HPDE6-E6E7 (cell line): ENCODE measurements at regions not wholly inside any gene's neighbourhood (a gene's known extent, or its start where the extent isn't known, plus 50 kb on each side); places are given as distances from the start of the nearest gene placed in this dataset.
A peak's percentile ranks its signal among the peaks of the same experiment; 100 is the strongest.
"Not testable (repeated sequence)": the region's sequence is repeated elsewhere in the genome, so short reads cannot be mapped to it uniquely, and the experiment has no call there.

ENCODE experiments used
- DNase-seq: peaks from one replicate; pipeline ENCODE4 v3.0.0; 2011; ENCODE audit warnings: missing footprints; ENCODE audit errors: extremely low spot score

DNA sequence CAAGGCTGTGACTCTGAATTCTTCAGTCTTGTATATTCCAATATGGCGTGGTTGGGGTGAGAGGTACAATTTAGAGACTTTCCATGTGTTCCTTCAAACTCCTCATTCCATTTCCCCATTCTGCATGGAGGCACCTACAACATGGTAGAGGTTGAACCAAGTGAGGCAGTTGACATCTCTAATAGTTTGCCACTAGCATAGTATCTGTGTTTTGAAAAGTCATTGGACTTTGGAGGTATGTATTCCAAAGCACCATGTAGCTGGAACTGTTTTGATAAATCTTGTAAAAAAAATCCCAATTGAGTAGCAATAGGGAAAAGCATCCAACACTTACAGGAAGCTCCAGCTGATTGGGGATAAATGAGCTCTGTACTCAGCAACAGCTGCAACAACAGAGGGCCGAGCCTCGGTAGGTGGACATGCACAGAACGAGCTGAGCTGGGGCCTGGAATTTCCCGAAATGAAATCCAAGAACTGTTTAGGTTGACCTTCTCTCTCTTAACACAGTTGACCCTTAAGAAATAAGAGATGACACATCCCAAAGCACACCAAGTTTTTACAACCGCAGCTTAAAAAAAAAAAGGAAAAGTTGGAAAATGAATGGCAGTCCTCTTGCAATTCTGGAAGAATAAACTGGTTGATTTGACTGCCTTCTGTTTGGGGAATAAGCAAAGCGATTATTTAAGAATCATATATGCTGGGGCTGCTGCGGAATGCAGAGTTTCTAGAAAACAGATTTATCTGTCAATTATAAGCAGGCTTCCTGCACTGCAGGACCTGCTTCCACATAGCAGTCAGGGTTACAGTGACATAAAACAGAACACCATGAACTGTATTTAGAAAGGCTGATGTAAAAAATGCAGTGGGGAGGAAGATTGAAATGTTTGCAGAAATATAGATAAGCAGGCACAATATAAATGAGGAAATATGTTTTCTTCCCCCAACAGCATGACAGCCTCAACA, 194.6 kb upstream of the KRR1 start:
- no peak for DNase-seq

DNA sequence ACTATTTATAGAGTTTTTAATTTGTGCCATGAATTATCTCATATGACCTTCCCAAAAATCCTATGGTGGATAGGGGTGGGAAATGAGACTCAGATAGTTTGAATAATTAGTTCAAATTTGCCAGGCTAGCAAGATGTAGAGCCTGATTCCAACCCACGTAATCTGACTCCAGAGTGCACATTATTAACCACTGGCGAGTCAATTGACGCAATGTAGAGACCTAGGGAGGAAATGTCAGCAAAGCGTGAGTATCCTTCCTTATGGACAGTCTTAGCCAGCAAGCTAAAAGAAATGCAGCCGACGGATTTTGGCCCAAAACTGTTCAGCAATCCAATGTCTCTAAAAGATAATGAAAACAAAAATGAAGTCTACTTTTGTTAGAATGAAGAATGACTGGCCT, 193.3 kb upstream of the KRR1 start:
- no peak for DNase-seq

DNA sequence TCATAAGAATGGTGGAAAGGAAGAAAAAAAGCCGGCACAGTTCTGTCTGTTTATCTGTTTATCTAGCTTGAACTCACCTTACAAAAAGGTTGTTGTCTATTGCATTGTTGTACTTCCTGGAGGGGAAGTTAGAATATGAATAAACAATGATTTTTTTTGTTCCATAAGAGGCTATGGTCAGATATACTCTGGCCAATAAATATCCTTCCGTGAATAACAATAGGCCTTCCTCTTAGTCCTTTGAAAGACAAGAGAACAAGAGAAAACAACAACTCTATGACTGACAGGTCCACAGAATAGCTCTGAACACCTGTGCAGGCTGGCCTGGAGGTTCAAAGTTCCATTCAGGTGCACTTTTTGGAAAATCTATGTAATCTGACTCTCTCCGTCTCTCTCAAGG, 192.8 kb upstream of the KRR1 start:
- no peak for DNase-seq

DNA sequence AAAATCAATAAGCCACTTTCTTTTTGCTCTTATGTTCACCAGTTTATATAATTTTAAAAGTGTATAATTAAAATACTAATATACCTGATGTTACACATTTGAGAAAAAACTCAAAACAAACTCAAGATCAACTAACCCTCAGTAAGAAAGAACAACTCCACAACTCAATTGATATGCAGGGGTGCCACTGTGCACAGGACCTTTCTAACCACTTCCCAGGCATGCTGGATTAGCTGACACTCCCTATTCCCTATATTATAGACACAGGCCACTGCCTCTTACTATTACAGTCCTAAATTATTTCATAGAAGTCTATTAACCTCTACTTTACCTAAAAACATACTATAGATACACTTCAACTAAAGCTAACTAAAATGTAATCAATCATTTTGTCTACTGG, 191.7 kb upstream of the KRR1 start:
- DNase-seq: no peak

DNA sequence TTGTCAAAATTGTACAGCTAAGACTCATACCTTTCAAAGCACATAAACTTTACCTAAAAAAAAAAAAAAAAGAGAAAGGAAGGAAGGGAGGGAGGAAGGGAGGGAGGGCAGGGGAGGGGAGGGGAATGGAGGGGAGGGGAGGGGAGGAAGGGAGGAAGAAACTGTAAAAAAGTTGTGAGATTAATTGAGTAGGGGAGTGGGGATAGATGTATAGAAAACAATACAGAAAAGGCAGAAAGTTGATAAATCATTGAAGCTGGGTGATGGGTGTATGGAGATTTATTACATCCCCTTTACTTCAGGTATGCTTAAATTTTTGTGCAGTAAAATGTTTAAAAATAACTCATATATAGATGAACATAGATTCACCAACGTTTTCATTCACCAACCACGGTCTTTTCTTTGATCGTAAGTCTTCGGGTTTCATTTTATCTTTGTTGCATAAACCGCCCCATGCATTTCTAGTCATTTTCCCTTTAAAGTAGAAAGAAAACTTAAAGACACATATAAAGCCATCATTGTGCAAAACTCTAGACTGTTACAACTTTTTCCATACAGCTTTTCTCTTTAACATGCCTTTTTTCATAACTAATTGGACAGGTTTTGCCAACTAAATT, 191.2 kb upstream of the KRR1 start:
- no peak for DNase-seq

GRCh38 chr12:75701859-75702258, 190.4 kb upstream of the KRR1 start:
- no peak for DNase-seq

DNA sequence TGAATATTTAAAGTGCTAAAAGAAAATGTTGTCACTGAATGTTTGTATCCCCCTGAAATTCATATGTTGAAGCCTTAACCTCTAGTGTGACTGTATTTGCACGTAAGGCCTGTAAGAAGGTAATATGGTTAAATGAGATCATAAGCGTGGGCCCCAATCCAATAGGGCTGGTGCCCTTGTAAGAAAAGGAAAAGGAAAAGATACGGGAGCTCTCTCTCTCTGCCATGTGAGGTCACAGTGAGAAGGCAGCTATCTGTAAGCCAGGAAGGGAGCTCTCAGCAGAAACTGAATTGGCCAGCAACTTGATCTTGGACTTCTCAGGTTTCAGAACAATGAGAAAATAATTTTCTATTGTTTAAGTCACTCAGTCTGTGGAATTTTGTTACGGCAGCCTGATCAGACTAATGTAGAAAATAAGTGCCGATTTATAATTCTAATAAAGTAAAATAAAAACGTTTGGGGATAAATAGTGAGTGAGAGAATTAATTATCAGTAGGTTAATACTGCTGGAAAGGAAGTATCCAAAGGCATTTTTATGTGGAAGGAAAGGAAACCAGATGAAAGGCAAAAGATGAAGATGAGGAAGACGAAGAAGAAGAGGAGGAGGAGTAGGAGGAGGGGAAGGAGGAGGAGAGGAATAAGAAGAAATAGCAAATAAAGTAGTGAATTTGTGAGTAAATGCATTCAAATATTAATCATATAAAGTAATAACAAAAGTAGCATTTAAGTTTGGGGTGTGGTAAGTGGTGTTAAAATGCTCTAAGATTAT, 188.5 kb upstream of the KRR1 start:
- DNase-seq: no peak

- no peak for DNase-seq
These were observed 187.8 kb upstream of the KRR1 start for GRCh38 chr12:75699251-75699650.

- no peak for DNase-seq
These were observed 186.6 kb upstream of the KRR1 start for GRCh38 chr12:75698052-75698451.

- DNase-seq: no peak
These were observed 184.5 kb upstream of the KRR1 start for GRCh38 chr12:75695926-75696325.

- DNase-seq: no peak
These were observed 183.3 kb upstream of the KRR1 start for GRCh38 chr12:75694534-75695268.

DNA sequence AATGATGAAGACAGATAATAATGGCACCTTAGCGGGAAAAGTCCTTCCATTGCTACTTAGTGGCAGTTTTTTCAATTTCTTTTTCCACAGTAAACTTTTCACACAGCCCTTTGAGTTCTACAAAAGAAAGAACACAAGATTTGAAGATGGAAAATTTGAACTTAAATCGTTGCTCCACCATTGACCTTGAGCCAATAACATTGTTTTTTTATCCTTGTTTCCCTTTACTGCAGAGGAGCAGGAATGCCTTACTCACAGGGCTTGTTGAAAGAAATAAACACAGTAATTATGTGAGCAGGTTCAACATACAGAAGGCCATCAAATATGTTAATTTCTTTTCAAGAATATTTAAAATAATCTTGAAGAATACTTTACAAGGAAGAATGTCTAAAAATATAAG, 181.5 kb upstream of the KRR1 start:
- DNase-seq: no peak

DNA sequence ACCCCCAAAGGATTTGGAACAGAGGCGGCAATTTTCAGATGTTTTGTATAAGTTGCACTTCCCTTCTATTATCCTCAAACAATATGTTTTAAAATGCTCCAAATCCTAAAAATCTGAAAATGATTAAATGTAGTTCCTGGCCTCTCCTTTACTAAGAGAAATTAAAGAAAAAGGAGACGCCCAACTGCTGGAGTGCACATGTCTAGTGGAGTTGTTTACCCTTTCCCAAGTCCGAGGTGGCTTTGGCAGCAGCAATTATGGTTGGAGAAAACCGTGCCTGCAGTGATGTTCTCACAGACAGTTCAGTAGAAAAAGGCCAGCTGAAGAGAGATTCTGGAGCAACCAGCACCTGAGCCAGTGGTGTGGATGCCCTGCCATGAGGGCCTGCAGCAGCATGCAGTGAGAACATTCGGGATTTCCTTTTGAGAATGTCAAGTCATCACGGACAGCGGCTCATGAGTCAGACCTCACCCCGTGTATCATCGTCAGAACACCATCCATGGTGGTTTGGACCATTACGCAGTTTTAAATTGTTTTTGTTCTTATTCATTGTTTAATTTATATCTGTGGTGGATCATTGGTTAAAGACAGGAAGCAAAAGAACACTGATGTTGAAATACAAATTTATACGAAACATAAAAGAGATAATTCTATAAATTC, 179.0 kb upstream of the KRR1 start:
- peak; percentile 82 for DNase-seq

DNA sequence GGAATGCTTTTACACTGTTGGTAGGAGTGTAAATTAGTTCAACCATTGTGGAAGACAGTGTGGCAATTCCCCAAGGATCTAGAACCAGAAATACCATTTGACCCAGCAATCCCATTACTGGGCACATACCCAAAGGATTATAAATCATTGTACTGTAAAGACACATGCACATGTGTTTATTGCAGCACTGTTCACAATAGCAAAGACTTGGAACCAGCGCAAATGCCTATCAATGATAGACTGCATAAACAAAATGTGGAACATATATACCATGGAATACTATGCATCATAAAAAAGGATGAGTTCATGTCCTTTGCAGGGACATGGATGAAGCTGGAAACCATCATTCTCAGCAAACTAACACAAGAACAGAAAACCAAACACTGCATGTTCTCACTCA, 174.8 kb upstream of the KRR1 start:
- DNase-seq: not testable (repeated sequence)

DNA sequence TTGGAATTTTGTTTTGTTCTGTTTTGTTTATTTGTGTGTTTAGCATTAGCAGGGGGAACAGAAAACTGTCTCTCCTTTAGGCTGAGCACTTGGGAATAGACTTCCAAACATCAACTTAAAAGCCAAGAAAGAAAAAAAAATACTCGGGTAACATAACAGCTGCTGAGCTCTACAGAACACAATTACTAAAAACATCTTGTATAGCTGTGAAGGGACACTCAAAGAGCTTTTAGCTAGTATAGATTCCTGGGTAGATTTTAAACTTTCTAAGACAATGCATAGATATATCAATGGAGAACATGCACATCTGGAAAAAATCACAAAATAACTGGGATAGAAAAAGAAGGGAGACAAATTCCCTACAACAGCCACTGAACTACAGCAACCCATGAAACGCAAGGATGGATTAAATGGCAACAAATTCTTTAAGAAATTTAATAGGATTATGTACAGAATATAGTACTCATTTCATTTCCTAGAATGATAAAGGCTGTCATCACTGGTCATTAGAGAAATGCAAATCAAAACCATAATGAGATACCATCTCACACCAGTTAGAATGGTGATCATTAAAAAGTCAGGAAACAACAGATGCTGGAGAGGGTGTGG, 174.3 kb upstream of the KRR1 start:
- no peak for DNase-seq

DNA sequence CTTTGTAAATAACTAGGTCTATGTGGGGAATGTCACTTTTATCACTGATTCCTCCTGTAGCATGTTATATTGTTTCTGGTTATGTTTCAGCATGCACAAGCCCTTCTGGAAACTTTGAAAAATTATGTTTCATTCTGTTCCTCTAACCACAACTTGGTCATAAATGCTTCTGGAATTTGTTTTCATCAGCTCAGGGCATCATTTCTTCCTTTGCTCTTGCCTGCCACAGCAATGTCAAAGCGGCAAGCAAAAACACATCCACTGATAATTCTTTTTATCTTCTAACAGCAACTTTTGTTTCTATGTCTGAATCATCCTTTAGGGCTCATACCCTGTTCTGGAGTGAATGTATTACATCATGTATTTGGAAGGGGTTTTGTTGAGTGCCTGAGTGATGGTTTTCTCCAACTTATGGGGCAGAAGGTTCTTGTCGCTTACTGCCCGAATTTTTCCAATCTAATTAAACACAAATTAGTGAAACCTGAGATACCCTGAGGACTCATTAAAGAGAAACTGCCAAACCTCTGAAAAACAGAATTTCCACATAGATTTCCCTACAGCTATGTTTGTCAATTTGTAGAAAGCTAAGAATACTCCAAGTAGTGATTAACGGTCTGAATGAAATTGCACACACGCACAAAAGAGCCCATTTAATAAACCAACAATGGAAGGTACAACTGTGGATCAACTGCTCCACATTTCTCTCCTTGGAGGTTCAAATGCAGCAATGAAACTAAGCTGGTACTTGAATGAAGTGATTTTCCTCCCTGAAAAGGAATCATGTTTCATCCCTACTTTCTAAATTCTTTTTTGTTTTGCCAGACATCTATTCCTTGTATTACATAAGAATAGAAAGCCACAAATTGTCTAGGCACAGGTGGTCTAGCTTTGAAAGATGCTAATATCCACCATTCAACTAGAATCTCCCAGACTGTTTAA, 173.5 kb upstream of the KRR1 start:
- DNase-seq: peak; percentile 58

DNA sequence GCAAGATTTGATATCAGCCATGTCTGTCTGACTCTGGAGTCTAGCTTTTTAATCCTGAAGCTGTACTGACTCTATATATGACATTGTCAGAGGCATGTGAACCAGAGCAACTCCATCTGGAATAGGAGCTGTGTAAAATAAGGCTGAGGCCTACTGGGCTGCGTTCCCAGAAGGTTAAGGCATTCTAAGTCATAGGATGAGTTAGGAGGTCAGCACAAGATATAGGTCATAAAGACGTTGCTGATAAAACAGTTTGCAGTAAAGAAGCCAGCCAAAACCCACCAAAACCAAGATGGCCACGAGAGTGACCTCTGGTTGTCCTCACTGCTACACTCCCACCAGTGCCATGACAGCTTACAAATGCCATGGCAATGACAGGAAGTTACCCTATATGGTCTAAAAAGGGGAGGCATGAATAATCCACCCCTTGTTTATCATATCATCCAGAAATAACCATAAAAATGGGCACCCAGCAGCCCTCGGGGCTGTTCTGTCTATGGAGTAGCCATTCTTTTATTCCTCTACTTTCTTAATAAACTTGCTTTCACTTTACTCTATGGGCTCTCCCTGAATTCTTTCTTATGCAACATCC, 172.7 kb upstream of the KRR1 start:
- not testable (repeated sequence) for DNase-seq

- DNase-seq: no peak
These were observed 171.8 kb upstream of the KRR1 start for GRCh38 chr12:75683220-75683619.

DNA sequence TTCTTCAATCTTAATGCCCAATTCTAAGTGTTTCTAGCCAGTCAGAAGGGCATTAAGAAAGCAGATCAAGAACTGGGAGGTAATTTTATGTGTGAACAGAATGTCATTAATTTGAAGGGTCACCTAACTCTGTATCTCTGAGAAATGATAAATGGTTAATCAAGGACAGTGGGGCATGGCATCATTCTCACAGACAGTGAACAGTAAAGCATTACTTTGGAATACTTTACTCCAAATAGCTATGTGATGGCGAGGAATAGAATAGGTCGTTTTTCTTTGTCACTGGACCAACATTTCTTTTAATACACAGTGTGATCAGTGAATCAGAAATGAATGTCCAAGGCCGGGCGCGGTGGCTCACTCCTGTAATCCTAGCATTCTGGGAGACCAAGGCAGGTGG, 166.1 kb upstream of the KRR1 start:
- no peak for DNase-seq
